Stimulated activated CD4-positive, alpha-beta T cell treated with anti-CD3 and anti-CD28 coated beads, Interleukin-4, amount 100 ng/mL, for 1 hour (primary cell): ENCODE measurements at regions not wholly inside any gene's neighbourhood (a gene's known extent, or its start where the extent isn't known, plus 50 kb on each side); places are given as distances from the start of the nearest gene placed in this dataset.
"Not testable (repeated sequence)": the region's sequence is repeated elsewhere in the genome, so short reads cannot be mapped to it uniquely, and the experiment has no call there.

Source experiments
- DNase-seq: peaks from one replicate; pipeline ENCODE4 v3.0.0-alpha.2; 2020

GRCh38 chr5:130546211-130546610 lies 618.8 kb downstream of the HINT1 start:
- DNase-seq = no peak

- no peak for DNase-seq
Measured at GRCh38 chr5:130545291-130545690, 619.8 kb downstream of the HINT1 start.

GRCh38 chr5:130541617-130542221 lies 623.3 kb downstream of the HINT1 start:
- no peak for DNase-seq

GRCh38 chr5:130536691-130537090 lies 628.4 kb downstream of the HINT1 start:
- DNase-seq = no peak

- DNase-seq = no peak
Measured at GRCh38 chr5:130532786-130533185, 628.5 kb downstream of the CHSY3 start.

- DNase-seq = no peak
Measured at GRCh38 chr5:130529511-130530485, 625.5 kb downstream of the CHSY3 start.

- DNase-seq = no peak
Measured at GRCh38 chr5:130529111-130529510, 624.8 kb downstream of the CHSY3 start.

- DNase-seq = no peak
Measured at GRCh38 chr5:130528474-130528873, 624.2 kb downstream of the CHSY3 start.

- DNase-seq = no peak
Measured at GRCh38 chr5:130526708-130527107, 622.4 kb downstream of the CHSY3 start.

- no peak for DNase-seq
Measured at GRCh38 chr5:130520211-130520610, 615.9 kb downstream of the CHSY3 start.

GRCh38 chr5:130514984-130515690 lies 610.9 kb downstream of the CHSY3 start:
- no peak for DNase-seq

- no peak for DNase-seq
Measured at GRCh38 chr5:130502702-130503101, 598.4 kb downstream of the CHSY3 start.

GRCh38 chr5:130501151-130501865 lies 597.0 kb downstream of the CHSY3 start:
- DNase-seq = no peak

GRCh38 chr5:130500495-130500894 lies 596.2 kb downstream of the CHSY3 start:
- DNase-seq = not testable (repeated sequence)

GRCh38 chr5:130496215-130496614 lies 592.0 kb downstream of the CHSY3 start:
- DNase-seq = no peak

- DNase-seq = no peak
Measured at GRCh38 chr5:130488252-130488651, 584.0 kb downstream of the CHSY3 start.

- DNase-seq = no peak
Measured at GRCh38 chr5:130479045-130479804, 575.0 kb downstream of the CHSY3 start.

GRCh38 chr5:130476325-130476724 lies 572.1 kb downstream of the CHSY3 start:
- no peak for DNase-seq

GRCh38 chr5:130462516-130462915 lies 558.3 kb downstream of the CHSY3 start:
- no peak for DNase-seq

- no peak for DNase-seq
Measured at GRCh38 chr5:130455175-130455574, 550.9 kb downstream of the CHSY3 start.

GRCh38 chr5:130452744-130453143 lies 548.5 kb downstream of the CHSY3 start:
- DNase-seq = no peak

GRCh38 chr5:130436430-130436829 lies 532.2 kb downstream of the CHSY3 start:
- DNase-seq = no peak
